CD4-positive, alpha-beta T cell treated with Interleukin-1 beta for 1 hour (primary cell): ENCODE measurements at regions not wholly inside any gene's neighbourhood (a gene's known extent, or its start where the extent isn't known, plus 50 kb on each side); places are given as distances from the start of the nearest gene placed in this dataset.

Source experiments
- DNase-seq, 2 donors: peaks; one replicate each; pipeline ENCODE4 v3.0.0-alpha.2; 2020 to 2022

DNA sequence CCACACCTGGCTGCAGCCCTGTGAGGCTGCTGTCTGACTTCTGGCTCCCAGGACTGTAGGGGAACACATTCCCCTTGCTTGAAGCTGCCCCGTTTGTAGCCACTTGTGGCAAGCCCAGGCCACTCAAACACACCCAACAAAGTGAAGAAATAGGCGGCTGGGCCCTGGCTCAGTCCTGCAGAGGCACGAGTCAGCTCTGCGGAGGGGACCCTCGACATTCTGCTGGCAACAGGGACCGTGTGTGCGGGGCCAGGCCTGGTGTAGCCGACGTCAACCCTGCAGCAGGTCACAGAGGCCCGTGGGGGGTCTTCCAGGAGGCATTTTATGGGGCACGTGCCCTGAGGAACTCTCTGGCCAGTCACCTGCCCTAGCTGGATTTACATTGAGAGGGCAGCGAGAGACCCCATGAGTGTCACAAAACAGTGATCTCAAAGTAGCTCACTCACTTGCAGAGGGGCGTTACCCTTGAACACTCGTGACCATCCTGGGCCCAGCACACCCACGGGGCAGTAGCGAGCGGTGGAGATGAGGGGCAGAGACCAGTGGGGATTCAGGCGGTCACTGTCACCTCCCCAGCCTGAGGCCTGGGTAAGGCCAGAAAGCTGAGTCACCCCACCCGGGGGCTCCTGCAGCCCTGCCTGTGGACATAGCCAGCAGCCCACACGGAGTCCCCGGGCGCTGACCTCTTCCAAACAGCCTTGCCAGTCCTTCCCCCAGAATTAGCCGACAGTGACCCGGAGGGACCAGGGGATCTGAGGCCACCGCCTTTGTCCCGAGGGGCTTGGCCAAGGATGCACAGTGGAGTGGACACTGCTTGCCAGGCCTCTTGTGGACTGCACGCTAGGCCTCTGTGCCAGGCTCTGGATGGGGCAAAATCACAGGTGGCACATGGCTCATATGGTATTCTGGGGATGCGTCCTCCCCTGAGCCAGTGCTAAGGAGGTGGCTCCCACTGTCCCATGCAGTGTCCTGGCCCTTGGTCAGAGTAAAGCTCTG is 139.5 kb downstream of the CTTN start:
- no peak for DNase-seq

DNA sequence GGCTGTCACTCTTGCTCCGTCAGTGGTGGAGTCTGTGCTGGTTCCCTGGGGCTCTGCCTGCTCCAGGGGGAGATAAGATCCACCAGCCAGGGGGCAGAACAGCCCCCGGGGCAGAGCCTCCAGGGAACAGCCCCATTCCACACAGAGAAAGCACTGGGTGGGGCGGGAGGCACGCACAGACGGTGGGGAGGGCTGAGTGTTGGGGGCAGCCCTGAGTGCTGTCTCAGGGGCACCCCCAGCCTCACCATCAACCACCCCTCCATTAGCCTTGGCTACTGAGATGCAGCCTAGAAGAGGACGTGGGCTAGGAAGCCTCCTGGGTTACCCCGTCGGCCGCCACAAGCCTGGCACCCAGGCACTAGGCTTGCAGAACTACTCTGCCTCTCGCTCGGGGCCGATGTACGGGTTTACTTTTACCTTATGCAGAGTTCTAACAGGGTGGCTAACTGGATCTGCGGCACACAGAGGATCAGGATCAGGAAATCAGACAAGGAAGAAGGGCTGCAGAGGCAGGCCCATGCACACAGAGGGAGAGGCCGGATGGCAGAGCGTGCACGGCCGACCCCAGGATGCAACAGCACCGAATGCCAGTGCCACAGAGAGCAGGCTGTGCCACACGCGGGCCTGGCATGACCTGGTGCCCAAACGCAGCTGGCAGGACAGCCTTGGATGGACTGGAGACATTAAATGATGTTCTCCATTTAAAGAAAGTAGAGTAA is 140.5 kb downstream of the CTTN start:
- no peak for DNase-seq

DNA sequence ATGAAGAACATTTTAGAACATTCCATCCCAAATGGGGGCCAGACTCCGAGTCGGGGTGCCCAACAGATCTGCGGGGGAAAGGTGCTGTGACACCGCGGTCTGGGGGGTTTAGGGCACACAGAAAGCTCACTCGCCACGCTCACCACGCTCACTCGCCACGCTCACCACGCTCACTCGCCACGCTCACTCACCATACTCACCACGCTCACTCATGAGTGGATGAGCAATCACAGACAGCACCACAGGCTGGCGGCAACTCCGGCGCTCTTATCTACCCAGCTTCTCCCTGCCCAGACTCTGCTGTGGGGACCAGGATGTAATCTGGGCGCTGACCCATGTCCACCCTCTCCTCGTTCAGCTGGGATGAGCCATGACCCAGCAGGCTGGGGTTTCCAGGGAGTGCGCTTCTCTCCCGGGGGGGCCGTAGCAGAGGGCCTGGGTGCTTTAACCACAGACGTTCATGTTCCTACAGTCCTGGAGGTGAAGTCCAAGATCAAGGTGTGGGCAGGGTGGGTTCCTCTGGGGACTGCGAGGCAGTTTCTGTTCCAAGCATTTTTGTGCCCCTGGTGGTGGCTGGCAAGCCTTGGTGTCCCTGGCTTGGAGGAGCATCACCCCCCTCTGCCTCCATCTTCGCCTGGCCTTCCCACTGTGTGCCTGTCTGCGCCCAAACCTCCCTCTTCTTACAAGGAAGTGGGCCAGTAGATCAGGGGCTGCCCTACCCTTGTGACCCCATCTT is 141.2 kb downstream of the CTTN start:
- no peak for DNase-seq

- no peak for DNase-seq
Measured at GRCh38 chr11:70540196-70540595, 141.9 kb downstream of the CTTN start.

DNA sequence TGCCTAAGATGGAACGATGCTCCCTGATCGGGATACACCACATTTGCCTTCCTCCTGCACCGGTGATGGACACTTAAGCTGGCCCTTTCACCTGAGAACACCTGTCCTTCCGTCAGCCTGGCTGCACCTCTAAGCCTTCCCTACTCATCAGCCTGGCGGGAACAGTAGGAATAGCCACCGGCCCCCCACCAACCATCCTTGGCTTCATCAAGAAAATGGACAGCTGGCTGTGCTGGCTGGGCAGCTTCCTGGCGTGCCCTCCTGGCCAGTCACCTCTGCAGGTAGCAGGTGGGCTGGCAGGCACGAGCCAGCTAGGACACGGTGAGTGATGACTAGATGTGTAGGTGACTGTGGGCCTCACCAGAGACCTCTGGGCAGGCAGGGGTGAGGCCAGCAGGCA is 142.8 kb downstream of the CTTN start:
- no peak for DNase-seq

- no peak for DNase-seq
Measured at GRCh38 chr11:70541699-70542098, 143.4 kb downstream of the CTTN start.

DNA sequence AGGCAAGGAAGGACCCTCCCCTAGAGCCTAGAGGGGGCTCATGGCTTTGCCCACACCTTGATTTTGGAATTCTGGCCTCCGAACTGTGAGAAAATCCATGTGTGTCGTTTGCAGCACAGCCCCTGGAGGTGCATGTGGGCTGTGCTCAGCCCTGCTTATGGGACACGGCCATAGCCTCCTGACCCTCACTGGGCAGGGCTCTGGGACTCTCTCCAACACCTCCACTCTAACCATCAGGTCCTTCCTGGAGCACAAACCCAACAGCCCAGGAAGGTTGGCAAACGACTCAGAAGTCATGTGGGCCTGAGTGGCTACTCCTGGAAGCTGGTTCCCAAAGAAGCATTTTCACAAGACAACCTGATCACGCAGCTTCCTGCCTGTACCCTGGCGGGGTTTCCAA is 144.1 kb downstream of the CTTN start:
- no peak for DNase-seq

- DNase-seq, result no peak
Measured at GRCh38 chr11:70542811-70543210, 144.5 kb downstream of the CTTN start.

- no peak for DNase-seq
Measured at GRCh38 chr11:70543611-70544010, 145.3 kb downstream of the CTTN start.

GRCh38 chr11:70544067-70544773 is 145.9 kb downstream of the CTTN start:
- DNase-seq, result no peak

DNA sequence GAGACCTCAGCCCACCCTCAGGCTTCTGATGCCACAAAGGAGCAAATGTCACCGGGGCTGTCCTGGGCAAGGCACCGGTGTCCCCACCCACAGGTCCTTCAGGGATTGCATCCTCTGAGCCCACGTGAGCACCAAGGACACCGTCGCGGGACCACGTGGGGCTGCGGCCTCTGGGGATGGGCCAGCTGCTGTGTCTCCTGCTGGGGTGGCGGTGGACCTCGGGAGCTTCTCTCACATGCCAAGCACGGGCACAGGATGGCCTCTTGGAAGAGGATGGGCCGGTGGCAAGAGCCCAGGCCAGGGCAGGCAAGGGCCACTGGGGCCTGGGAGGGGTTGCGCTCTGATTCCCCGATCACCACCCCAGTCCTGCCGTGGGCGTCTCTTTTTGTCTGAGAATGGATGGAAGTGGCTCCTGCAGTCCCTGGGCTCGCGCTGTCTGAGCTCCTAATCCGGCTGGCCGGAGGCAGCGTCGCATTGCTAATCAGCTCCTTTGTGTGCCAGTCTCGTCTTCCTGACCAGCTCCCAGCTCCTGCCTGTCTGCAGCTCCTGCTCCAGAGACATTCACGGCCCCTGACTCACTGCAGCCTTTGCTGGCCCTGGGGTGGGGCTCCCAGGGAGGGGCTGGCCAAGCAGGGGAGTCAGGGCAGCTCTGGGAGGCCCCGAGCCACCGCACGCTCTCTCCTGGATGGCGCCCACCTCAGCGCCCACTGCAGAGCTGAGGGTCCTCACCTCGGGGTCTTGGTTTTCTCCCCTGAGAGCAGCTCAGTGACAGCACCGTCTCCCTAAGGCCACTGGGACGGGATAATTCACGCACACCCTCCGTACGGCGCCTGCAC is 146.7 kb downstream of the CTTN start:
- no peak for DNase-seq

DNA sequence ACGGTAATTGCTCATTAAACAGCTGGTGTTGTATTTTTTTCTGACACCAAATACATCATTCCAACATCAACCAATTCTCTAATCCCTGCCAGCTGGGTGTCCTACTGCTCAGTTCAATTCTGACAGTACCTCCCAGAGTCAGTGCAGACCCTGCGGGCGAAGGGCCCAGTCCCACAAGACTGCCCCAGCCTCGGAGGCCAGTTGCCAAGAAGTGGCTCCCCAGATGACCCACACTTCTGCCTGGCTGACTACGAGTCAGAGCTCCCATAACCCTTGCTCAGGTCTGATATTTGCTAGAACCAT is 147.2 kb downstream of the CTTN start:
- DNase-seq, result no peak

GRCh38 chr11:70546191-70546940 is 148.0 kb downstream of the CTTN start:
- DNase-seq, result no peak

- no peak for DNase-seq
Measured at GRCh38 chr11:70547386-70547785, 149.1 kb downstream of the CTTN start.

DNA sequence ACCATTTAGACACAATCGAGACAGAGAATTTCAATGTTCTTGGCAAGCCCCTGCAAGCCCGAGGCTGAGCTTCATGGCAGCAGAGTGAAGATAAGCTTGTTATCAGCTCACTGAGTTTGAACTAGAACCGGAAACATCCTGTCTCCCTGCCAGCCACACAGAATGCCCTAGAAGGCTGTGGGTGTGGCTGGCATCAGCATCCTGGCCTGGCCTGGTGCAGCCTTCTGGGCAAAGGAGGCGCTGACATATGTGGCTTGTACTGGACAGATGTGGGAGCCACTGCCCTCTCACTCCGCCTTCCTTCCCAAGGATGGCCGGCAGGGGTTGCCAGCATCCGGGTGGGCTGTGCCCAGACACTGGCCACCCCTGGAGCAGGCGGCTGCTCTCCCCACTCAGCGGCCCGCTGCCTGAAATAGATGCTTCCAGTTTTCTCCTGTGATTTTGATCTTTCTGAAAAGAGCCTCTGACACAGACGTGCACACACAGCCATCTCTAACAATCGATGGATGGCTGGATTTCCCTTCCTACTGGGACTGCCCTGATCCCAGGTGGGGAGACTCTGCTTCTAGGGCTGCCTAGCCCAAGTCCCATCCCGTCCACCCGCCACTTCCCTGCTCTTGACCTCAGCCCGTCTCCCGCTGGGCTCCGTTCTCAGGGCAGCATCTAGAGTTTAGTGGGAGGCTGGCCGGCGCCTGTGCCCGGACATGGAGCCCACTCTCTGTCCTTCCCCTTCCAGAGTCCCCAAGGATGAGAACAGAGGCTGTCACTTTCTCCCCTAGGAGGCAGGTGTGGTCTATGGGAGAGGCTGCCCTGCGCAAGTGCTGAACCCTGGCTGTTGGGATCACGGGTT is 149.7 kb downstream of the CTTN start:
- DNase-seq, result no peak

GRCh38 chr11:70548976-70549375 is 150.6 kb downstream of the CTTN start:
- no peak for DNase-seq

DNA sequence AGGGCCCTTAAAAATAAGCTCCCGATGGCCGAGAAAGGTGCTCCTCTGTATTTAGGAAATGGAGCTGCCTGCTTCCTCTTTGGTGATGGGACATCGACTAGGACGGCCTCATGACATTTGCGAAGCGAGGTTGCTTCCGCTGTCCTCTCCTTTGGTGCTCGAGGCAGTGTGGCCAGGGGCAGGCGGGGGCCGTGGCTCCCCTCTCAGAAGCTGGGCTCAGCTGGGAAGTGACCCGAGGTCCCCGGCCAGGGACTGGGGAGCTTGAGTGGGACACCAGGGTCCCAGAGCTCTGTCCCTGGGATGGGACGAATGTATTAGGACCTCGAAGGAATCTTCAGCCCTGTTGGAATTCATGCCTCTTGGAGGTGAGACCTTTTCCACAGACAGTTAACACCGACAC is 151.1 kb downstream of the CTTN start:
- DNase-seq, result no peak

- no peak for DNase-seq
Measured at GRCh38 chr11:70549796-70550195, 151.5 kb downstream of the CTTN start.

- no peak for DNase-seq
Measured at GRCh38 chr11:70550456-70551195, 152.3 kb downstream of the CTTN start.
